Activated effector memory CD4-positive, alpha-beta T cell treated with Interleukin-2 at 50 U/mL for 16 hours (primary cell): ENCODE measurements at regions not wholly inside any gene's neighbourhood (a gene's known extent, or its start where the extent isn't known, plus 50 kb on each side); places are given as distances from the start of the nearest gene placed in this dataset.
"Not testable (repeated sequence)": the region's sequence is repeated elsewhere in the genome, so short reads cannot be mapped to it uniquely, and the experiment has no call there.

Experiments used
- DNase-seq: peaks from one replicate; pipeline ENCODE4 v3.0.0-alpha.2; 2020

GRCh38 chr7:68336594-68336993 lies 1261.7 kb upstream of the AUTS2 start:
- no peak for DNase-seq

GRCh38 chr7:68348401-68348800 lies 1249.9 kb upstream of the AUTS2 start:
- no peak for DNase-seq

DNA sequence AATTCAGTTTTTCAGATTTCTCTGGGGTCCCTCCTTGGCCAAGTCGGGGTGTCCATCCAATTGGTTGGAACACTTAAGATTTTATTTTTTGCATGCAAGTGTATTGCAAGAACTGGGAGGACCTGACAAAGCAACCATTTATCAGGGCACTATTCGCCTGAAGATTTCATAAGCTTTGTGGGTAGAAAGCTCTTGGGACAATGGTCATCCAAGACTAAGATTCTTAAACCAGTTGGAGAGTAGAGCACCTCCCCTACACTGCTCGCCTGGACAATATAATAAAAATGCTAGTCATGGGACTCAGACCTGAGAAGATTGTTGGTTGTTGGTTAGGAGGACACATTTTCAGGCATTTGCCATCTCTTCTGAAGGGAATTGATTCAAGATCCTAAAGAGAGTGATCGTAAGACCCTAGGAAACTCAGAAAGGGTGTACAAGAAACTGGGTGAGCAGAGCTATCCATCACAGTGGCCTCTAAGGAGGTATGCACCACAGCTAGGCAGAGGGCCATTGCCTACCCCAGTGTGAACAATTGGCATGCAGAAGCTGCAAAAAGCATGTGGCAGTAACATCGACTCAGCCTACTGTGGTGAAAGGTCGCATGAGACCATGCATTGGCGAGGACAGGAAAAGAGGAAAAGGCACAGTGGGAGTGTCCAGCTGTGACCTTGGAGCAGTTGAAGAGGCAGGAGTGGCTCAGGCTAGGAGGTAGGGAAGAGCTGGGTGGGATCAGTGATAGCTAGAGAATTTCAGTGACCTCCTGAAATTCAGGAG lies 1235.3 kb upstream of the AUTS2 start:
- DNase-seq: no peak

DNA sequence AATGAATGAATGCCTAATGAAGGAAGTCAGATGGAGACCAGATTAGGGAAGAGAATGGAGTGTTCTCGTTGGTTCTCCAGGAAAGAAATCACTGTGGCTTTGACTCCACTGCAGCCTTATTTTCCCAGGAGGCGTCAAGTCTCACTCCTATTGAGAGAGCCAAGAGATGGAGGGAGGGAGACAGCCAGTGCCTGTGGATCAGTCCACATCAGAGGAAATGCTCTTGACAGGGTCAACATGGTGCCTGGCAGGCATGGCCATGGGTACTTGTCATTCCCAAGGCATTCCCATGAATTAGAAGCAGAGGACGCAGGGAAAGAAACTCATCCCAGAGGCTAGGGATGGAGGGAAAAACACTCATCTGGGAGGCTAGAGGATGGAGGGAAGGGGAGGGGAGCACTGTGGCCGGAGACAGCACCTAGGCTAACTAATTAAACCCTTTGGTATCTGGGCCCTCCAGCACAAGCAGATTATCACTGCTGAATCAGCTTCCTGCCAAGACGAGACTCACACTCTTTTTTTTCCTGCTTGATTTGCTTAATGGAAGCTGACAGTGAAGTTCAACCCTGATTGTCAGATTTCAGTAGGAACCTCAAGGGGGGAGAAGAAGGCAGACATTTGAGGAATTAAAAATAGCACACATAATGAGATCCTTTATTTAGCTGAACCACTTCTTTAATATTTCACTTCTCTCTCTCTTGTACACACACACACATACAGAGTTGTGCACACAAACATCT lies 1233.2 kb upstream of the AUTS2 start:
- no peak for DNase-seq

DNA sequence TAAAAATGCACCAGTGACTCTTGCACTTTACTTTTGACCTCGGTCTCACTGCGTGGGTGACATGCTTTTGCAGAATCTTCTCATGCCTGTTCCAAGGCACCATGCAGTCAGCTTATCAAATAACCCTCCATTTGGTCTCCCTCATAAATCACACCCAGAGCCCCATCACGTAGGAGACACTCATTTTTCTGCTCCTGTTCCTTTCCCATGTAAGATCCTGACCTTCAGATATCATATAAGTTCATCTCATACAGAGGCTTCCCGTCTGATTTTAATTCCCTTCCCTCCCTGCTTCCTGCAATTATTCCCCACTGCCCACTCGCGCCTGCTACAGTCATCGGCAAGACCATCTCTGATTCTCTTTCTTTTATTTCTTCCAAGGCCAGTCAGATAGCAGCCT lies 1226.3 kb upstream of the AUTS2 start:
- no peak for DNase-seq

DNA sequence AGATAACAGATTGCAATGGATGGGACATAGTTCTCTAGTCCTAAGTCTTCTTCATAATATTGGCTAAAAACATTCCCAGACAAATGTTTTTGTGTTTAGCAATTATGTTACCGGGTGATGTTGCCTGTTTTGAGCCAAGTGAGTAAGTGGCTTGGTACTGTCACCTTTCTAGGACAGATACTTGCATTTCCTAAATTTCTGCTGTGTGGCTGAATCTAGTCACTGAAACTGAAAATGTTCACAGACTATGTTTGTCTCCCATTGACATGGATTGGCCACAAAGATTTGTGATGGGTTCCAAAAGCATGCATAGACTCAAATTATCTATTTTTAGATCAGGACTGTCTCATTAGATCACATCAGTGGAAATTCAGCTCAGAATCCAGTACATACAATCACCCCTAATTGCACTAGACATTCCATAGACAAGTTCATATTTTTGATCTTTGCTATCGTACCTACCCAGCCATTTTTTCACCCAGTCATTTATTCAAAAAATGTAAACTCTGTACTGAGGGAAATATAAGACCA lies 1222.1 kb upstream of the AUTS2 start:
- no peak for DNase-seq

- DNase-seq: no peak
Observed at GRCh38 chr7:68381731-68382130, 1216.5 kb upstream of the AUTS2 start.

GRCh38 chr7:68384581-68384980 lies 1213.7 kb upstream of the AUTS2 start:
- no peak for DNase-seq

DNA sequence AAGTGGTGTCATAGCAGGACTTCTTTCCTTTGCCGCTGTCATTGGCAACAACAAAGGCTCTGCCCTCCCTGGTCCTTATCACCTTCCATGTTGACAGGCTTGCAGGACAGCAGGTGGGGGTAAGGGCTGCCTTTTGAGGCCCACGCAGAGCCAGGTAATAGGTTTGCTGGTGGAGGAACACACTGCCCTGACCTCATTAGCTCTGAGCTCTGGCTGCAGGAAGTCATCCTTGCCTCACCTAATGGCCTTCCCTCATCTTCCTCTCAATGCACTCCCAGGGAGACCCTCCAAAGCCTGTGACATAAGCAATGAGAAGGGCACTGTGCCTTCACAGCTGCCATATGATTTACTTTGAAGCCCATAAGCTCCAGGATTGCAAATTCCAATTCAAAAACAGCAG lies 1205.2 kb upstream of the AUTS2 start:
- no peak for DNase-seq

GRCh38 chr7:68394131-68394530 lies 1204.1 kb upstream of the AUTS2 start:
- no peak for DNase-seq

- no peak for DNase-seq
Observed at GRCh38 chr7:68399991-68400590, 1198.2 kb upstream of the AUTS2 start.

DNA sequence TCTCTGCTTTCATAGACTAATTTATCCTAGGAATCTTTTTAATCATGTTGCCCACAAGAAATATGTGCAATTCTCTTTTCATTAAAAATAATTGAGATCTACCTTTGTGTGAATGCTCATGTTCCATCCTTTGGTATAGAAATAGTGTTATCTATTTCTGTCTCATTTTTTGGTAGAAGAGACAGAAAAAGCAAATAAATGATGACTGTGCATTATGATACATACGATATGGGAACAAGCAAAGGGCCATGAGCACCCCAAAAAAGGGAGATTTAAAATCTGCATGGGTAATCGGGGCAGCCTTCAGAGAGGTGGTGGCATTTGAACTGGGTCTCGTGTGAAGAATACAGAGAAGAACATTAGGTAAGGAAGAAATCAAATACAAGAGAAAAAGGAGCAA lies 1197.5 kb upstream of the AUTS2 start:
- DNase-seq: no peak

DNA sequence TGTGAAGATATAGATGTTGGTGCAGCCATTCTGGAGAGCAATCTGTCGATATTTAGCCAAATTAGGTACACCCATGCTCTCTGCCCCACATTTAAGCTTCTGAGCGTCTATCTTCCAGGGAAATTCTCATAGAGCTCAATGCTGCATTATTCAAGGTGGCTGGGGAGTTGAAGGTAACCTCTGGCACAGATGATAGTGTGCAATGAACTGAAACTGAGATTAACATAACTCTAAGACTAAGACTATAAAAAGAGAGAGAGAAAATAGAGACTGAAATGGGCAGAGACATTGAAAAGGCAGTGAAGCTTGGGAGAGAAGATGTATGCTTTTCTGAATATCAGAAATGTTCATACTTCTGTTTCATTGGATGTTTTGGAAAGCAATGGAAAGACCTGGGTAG lies 1197.0 kb upstream of the AUTS2 start:
- no peak for DNase-seq

GRCh38 chr7:68406480-68406879 lies 1191.8 kb upstream of the AUTS2 start:
- DNase-seq: no peak

DNA sequence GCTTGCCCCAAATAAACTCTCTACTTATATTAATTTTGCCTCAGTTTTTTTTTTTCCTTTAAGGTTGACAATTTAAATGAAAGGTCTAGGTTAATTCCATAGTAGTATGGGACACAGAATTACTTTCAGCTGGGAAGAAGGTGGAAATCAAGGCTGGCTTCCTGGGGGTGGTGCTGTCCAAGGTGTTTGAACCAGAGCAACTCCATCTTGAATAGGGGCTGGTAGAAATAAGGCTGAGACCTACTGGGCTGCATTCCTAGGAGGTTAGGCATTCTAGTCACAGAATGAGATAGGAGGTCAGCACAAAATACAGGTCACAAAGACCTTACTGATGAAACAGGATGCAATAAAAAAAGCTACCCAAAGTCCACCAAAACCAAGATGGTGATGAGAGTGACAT lies 1190.8 kb upstream of the AUTS2 start:
- DNase-seq: no peak

DNA sequence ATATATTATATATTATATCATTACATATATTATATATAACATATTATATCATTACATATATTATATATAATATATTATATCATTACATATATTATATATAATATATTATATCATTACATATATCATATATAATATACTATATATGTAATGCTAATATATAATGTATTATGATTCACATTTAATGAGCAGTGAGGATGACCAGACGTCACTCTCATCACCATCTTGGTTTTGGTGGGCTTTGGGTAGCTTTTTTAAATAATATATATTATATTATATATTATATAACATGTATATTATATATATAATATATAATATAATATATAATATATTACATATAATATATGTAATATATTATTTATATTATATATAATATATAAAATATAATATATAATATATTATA lies 1189.4 kb upstream of the AUTS2 start:
- DNase-seq: no peak

DNA sequence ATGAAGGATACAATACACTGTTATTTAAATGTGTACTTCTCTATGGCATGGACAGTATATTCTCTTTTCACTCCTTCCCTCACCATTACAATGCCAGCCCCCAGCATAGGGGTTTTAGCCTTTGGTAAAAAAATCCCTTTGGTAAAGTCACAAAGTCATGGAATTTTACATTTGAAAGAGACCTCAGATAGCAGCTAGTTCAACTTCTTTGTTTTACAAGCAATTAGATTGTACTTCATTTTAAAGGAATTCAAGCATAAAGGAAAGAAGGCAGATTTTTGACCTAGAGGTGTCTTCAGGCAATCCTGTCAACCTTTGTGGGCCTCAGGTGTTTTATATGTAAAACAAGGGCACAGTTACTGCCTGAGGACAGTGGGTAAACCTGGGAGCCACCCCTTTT lies 1188.4 kb upstream of the AUTS2 start:
- no peak for DNase-seq

DNA sequence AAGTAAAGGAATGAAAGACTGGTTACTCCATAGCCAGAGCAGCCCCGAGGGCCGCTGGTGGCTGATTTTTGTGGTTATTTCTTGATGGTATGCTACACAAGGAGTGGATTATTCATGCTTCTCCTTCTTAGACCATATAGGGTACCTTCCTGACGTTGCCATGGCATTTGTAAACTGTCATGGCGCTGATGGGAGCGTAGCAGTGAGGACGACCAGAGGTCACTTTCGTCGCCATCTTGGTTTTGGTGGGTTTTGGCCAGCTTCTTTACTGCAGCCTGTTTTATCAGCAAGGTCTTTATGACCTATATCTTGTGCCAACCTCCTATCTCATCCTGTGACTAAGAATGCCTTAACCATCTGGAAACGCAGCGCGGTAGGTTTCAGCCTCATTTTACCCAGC lies 1187.6 kb upstream of the AUTS2 start:
- DNase-seq: not testable (repeated sequence)

- DNase-seq: no peak
Observed at GRCh38 chr7:68411742-68412141, 1186.5 kb upstream of the AUTS2 start.

DNA sequence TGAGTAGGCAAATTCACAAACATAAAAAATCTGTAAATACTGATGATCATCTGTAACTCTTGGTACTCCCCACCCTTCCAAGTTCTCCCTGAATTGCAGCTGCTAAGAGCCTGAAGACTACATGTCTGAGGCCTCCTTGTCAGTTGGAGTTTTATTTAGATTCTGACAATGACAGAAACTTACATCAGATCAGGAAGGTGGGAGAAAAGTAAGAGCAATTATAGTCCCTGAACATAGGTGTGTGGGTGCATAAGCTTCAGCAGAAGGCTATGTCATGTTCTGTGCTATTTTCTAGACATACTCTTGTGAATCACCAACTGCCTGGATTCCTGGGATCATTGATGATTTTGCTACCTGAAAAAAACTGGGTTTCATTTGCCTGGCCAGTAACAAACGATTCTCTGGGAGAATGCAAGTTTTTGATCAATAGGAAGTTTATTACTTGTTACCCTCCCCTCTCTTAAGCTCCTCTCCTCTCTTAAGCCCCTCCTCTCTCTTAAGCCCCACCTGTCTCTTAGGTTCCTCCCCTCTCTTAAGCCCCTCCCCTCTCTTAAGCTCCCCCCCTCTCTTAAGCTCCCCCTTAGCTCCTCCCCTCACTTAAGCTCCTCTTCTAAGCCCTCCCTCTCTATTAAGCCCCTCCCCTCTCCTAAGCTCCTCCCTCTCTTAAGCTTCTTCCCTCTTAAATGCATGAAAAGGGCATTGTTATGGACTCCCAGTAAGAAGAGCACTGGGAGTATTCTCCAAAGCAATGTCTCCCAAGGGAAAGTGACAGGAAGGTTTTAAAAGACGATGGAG lies 1183.4 kb upstream of the AUTS2 start:
- no peak for DNase-seq

GRCh38 chr7:68417002-68417401 lies 1181.3 kb upstream of the AUTS2 start:
- no peak for DNase-seq

- DNase-seq: no peak
Observed at GRCh38 chr7:68417659-68418058, 1180.6 kb upstream of the AUTS2 start.
